SU-DHL-6 (cell line): ENCODE measurements at regions not wholly inside any gene's neighbourhood (a gene's known extent, or its start where the extent isn't known, plus 50 kb on each side); places are given as distances from the start of the nearest gene placed in this dataset.

ENCODE experiments used
- EZH2phosphoT487 ChIP-seq: fragments of 200-600 bp; sonication (generic), shearing (Covaris generic); conservative IDR thresholded peaks from 2 replicates; pipeline ENCODE4 v1.6.1; 2018; ENCODE audit warnings: mild to moderate bottlenecking, antibody characterized with exemption, low read length, moderate library complexity, mixed read lengths
- TF ChIP-seq, protein P1 (sequence below): fragments of 200-600 bp; sonication (generic); IDR thresholded peaks from one replicate; pipeline ENCODE4 v1.5.1; 2017; ENCODE audit warnings: antibody characterized with exemption, mild to moderate bottlenecking, low read length, moderate library complexity; ENCODE audit not compliant: insufficient read depth, poor library complexity, severe bottlenecking

DNA sequence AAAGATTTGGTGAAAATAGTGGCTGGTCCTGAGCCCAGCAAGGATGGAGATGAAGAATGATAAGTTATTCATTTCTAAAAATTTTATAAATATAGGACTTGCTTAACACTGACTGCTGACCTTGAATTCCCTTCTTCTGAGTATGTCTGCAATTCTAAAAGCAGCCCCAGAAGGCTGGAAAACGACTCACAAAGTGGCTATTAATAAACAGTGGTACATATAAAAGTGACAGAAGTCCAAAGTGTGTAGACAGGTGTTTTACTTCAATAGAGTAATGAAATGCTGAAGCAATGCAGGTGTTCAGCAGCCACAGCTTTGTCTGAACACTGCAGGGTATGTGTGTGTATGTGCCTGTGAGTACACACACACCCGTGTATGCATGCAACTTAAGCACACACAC, 219.0 kb upstream of the NRIP1 start:
- TF ChIP-seq, protein P1, sequence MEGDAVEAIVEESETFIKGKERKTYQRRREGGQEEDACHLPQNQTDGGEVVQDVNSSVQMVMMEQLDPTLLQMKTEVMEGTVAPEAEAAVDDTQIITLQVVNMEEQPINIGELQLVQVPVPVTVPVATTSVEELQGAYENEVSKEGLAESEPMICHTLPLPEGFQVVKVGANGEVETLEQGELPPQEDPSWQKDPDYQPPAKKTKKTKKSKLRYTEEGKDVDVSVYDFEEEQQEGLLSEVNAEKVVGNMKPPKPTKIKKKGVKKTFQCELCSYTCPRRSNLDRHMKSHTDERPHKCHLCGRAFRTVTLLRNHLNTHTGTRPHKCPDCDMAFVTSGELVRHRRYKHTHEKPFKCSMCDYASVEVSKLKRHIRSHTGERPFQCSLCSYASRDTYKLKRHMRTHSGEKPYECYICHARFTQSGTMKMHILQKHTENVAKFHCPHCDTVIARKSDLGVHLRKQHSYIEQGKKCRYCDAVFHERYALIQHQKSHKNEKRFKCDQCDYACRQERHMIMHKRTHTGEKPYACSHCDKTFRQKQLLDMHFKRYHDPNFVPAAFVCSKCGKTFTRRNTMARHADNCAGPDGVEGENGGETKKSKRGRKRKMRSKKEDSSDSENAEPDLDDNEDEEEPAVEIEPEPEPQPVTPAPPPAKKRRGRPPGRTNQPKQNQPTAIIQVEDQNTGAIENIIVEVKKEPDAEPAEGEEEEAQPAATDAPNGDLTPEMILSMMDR: no peak
- no peak for TF ChIP-seq EZH2phosphoT487
